Upper lobe of left lung (tissue), 6 donors: ENCODE measurements at regions not wholly inside any gene's neighbourhood (a gene's known extent, or its start where the extent isn't known, plus 50 kb on each side); places are given as distances from the start of the nearest gene placed in this dataset.
A peak's percentile ranks its signal among the peaks of the same experiment; 100 is the strongest.

ENCODE experiments used
- ATAC-seq, 2 donors: fragments of 200-7000 bp; cut with Tn5 transposase; one replicate each; pipeline ENCODE4 v1.9.1; 2022; ENCODE audit warnings: mild to moderate bottlenecking in 2 of 2, moderate library complexity in 2 of 2; ENCODE audit not compliant: low FRiP score in 2 of 2
- DNase-seq, 2 donors: peaks; one replicate each; pipeline ENCODE4 v3.0.0-alpha.2; 2019 to 2020
- H3K27ac ChIP-seq, 4 donors: fragments of 200-600 bp; sonication (generic); one replicate each; pipeline ENCODE4 v1.5.1; 2016 to 2019
- H3K27me3 ChIP-seq, 4 donors: fragments of 200-600 bp; sonication (generic); one replicate each; pipeline ENCODE4 v1.5.1; 2017 to 2019
- H3K36me3 ChIP-seq, 4 donors: fragments of 200-600 bp; sonication (generic); one replicate each; pipeline ENCODE4 v1.5.1; 2016 to 2019
- H3K4me1 ChIP-seq, 4 donors: fragments of 200-600 bp; sonication (generic); one replicate each; pipeline ENCODE4 v1.5.1; 2018 to 2019
- H3K4me3 ChIP-seq, 4 donors: fragments of 200-600 bp; sonication (generic); one replicate each; pipeline ENCODE4 v1.5.1; 2017 to 2019; ENCODE audit warnings: mild to moderate bottlenecking in 2 of 4, moderate library complexity in 1 of 4
- H3K9me3 ChIP-seq, 4 donors: fragments of 200-600 bp; sonication (generic); one replicate each; pipeline ENCODE4 v1.5.1; 2018 to 2019
- EP300 ChIP-seq, 4 donors: sonication (generic); formaldehyde crosslinking; IDR thresholded peaks; one replicate each; pipeline ENCODE4 v1.5.1; 2017; ENCODE audit warnings: antibody characterized with exemption in 4 of 4, control low read depth in 2 of 4
- POLR2A ChIP-seq, 4 donors: fragments of 450-650 bp; IDR thresholded peaks; one replicate each; pipeline ENCODE4 v1.5.1; 2016 to 2017; ENCODE audit warnings: antibody characterized with exemption in 4 of 4, mild to moderate bottlenecking in 2 of 4
- POLR2AphosphoS5 ChIP-seq, 2 donors: sonication (generic); formaldehyde crosslinking; IDR thresholded peaks; one replicate each; pipeline ENCODE4 v1.5.1; 2017; ENCODE audit warnings: antibody characterized with exemption in 2 of 2
- WGBS, 2 donors: methylation state at CpG; one replicate each; pipeline ENCODE4 v1.1.5; 2017 to 2018; 5-methylcytosine and 5-hydroxymethylcytosine counted together
- TF ChIP-seq, protein P1 (sequence below), 6 experiments: fragments of 450-650 bp in 4 of 6; fragments of 200-600 bp in 2 of 6; sonication (generic) in 2 of 6; IDR thresholded peaks; one replicate each; pipeline ENCODE4 v1.5.1; 2016 to 2019; ENCODE audit warnings: antibody characterized with exemption in 6 of 6
- donor health status: DM: no; HTN: no; CAD: no; lungs with moderate emphysema.
- donor health status: DM: no; HTN: yes; CAD: no; lungs with severe emphysema.

DNA sequence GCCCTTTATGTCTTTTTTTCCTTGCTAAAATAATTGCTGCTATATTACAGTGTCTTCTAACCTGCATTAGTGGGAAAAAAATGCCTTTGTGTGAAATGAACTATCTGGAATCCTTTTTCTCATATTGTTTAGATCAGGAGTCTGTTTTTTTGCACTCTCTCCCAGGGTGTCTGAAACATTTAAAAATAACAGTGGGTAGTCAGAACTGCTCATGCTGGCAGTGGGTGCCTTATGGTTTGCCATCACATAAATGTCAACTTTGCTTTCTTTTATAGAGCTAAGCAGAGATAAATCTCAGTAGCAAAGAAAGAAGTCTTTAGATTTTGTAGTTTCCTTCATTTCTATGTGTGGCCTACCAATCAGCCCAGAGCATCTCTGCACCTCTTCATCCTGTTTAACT, 347.8 kb upstream of the RGMB start:
- H3K27ac ChIP-seq: no peak overlapping the region
- no peak for TF ChIP-seq POLR2A (IDR thresholded peaks at IDR 0.05)
- TF ChIP-seq POLR2AphosphoS5 (IDR thresholded peaks at IDR 0.05): no peak
- TF ChIP-seq EP300 (IDR thresholded peaks at IDR 0.05): no peak
- TF ChIP-seq, protein P1, sequence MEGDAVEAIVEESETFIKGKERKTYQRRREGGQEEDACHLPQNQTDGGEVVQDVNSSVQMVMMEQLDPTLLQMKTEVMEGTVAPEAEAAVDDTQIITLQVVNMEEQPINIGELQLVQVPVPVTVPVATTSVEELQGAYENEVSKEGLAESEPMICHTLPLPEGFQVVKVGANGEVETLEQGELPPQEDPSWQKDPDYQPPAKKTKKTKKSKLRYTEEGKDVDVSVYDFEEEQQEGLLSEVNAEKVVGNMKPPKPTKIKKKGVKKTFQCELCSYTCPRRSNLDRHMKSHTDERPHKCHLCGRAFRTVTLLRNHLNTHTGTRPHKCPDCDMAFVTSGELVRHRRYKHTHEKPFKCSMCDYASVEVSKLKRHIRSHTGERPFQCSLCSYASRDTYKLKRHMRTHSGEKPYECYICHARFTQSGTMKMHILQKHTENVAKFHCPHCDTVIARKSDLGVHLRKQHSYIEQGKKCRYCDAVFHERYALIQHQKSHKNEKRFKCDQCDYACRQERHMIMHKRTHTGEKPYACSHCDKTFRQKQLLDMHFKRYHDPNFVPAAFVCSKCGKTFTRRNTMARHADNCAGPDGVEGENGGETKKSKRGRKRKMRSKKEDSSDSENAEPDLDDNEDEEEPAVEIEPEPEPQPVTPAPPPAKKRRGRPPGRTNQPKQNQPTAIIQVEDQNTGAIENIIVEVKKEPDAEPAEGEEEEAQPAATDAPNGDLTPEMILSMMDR (IDR thresholded peaks at IDR 0.05): no peak

DNA sequence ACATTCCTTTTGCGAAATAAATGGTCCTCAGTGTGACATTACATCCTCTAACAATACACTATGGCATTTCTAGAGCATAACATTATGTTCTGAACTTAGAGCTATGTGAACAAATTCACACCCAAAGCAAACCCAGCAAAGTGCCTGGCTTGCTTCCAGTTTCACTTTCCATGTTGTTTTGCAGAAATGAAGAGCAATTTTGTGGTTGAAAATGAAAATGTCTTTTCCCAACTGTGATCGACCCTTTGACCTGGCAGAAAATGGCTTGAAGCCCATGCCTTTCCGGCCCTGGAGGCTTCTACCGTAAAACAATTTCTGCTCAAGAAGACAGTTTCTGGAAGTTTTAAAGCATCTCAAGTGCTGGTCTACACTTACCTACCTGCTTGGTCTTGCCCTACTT, 344.7 kb upstream of the RGMB start:
- Histone ChIP-seq H3K27ac (peak overlapping the region in 1 of 4 donors; percentile 13), H3K9me3 (no peaks in the 10 kb centered on the region), H3K36me3 (no peaks in the 10 kb centered on the region), H3K4me1 (peaks cover 0 to 12% (median 10%) of the 10 kb centered on the region in 4 donors), H3K27me3 (no peaks in the 10 kb centered on the region), H3K4me3 (no peak overlapping the region)
- DNase-seq (peak in 1 of 2 donors; percentile 66), ATAC-seq (peak in 1 of 2 donors; percentile 77)
- no peak for TF ChIP-seq EP300 (IDR thresholded peaks at IDR 0.05)
- no peak for TF ChIP-seq POLR2A (IDR thresholded peaks at IDR 0.05)
- TF ChIP-seq POLR2AphosphoS5 (IDR thresholded peaks at IDR 0.05): no peak
- TF ChIP-seq, protein P1 (IDR thresholded peaks at IDR 0.05): no peak
- WGBS, 2 donors: 39 to 43% methylated on average over 4 of the region's 4 CpGs

More for the DNA sequence above, 347.8 kb upstream of the RGMB start:
- Histone ChIP-seq H3K27me3 (no peaks in the 10 kb centered on the region), H3K36me3 (no peaks in the 10 kb centered on the region), H3K4me1 (peaks cover 0 to 12% (median 10%) of the 10 kb centered on the region in 4 donors), H3K9me3 (no peaks in the 10 kb centered on the region), H3K4me3 (no peak overlapping the region)
- ATAC-seq (no peak), DNase-seq (no peak)

DNA sequence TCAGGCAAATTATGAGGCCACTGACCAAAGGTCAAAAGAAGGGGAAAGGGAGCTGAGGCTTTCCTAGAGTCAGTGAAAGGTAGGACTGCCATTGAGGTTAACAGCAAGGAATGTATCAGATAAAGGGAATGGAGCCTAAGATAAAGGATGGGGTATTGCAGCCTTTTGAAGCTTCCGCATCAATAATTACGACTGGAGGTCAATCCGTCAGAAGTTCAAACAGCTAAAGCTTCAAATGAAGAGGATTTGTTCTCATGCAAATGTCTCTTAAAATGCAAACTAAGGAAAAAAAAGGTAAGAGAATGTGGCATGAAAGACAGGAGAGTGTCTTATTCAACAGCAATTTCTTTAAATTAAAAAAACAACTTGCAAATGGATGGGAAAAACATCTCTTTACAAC, 341.1 kb upstream of the RGMB start:
- H3K27ac ChIP-seq: no peak overlapping the region
- peaks cover 0 to 12% (median 10%) of the 10 kb centered on the region in 4 donors for H3K4me1 ChIP-seq
- H3K9me3 ChIP-seq: peaks cover 0 to 6% (median 0%) of the 10 kb centered on the region in 4 donors
- no peak for TF ChIP-seq EP300 (IDR thresholded peaks at IDR 0.05)
- no peak for TF ChIP-seq POLR2A (IDR thresholded peaks at IDR 0.05)
- no peak for TF ChIP-seq POLR2AphosphoS5 (IDR thresholded peaks at IDR 0.05)
- TF ChIP-seq, protein P1 (IDR thresholded peaks at IDR 0.05): no peak
- no peak overlapping the region for H3K4me3 ChIP-seq
- 59 to 68% methylated on average over 3 of the region's 3 CpGs for WGBS, 2 donors
- H3K27me3 ChIP-seq: no peaks in the 10 kb centered on the region
- ATAC-seq (no peak), DNase-seq (no peak)
- no peaks in the 10 kb centered on the region for H3K36me3 ChIP-seq

DNA sequence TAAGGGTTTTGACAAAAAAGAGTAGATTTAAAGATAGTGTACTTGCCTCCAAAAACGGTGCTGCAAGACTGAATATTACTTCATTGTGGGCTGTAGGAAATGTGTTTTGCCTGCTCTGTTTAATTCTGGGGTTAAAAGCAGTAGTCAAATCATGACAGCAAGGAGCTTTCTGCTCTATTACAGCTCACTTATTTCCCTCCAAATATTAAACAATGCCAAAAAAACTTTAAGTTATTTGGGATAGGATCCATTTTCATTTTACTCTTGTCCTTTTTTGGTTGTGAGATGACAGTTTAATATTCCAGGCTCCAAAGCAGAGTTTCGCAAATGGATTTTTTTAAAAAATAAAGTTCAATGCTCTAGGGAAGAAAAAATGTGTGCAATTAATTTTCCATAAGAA, 340.4 kb upstream of the RGMB start:
- no peaks in the 10 kb centered on the region for H3K27me3 ChIP-seq
- WGBS, 2 donors: 46 to 59% methylated on average over 2 of the region's 2 CpGs
- TF ChIP-seq POLR2AphosphoS5 (IDR thresholded peaks at IDR 0.05) (no peak), POLR2A (IDR thresholded peaks at IDR 0.05) (no peak), EP300 (IDR thresholded peaks at IDR 0.05) (no peak)
- TF ChIP-seq, protein P1 (IDR thresholded peaks at IDR 0.05): no peak
- H3K4me1 ChIP-seq: peaks cover 0 to 12% (median 9%) of the 10 kb centered on the region in 4 donors
- H3K27ac ChIP-seq: no peak overlapping the region
- no peak overlapping the region for H3K4me3 ChIP-seq
- H3K36me3 ChIP-seq: no peaks in the 10 kb centered on the region
- H3K9me3 ChIP-seq: peaks cover 0 to 6% (median 0%) of the 10 kb centered on the region in 4 donors
- ATAC-seq: no peak
- DNase-seq: no peak

DNA sequence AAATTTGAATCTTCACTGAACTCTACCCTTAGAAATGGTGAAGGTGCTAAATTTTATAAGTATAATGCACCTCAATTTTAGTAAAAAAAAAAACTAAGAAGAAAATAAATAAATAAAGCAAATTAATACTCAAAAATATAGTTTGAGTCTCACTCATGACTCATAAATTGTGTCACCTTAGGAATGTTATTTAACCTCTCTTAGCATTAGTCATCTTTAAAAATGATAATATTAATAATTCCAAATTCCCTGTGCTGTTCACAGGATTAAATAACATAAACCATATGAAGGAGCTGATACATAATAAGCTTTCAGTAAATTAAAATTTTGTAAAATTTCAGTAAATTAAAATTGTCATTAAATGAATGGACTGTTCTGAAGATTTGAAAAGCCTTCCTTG, 339.8 kb upstream of the RGMB start:
- ATAC-seq (no peak), DNase-seq (no peak)
- Histone ChIP-seq H3K9me3 (peaks cover 0 to 6% (median 0%) of the 10 kb centered on the region in 4 donors), H3K36me3 (no peaks in the 10 kb centered on the region), H3K27ac (no peak overlapping the region), H3K4me1 (peaks cover 0 to 6% (median 3%) of the 10 kb centered on the region in 4 donors), H3K4me3 (no peak overlapping the region), H3K27me3 (no peaks in the 10 kb centered on the region)
- TF ChIP-seq POLR2AphosphoS5 (IDR thresholded peaks at IDR 0.05): no peak
- TF ChIP-seq, protein P1 (IDR thresholded peaks at IDR 0.05): no peak
- TF ChIP-seq EP300 (IDR thresholded peaks at IDR 0.05): no peak
- no peak for TF ChIP-seq POLR2A (IDR thresholded peaks at IDR 0.05)
